ENCODE measurements at regions not wholly inside any gene's neighbourhood (a gene's known extent, or its start where the extent isn't known, plus 50 kb on each side); places are given as distances from the start of the nearest gene placed in this dataset.

GRCh38 chr3:43962043-43962442 lies 271.3 kb downstream of the ABHD5 start (continued):
- TF ChIP-seq REST (IDR thresholded peaks at IDR 0.05; ENCODE audit: unreplicated experiment) (no peak), ZNF331 (CRISPR knock-in tag; IDR thresholded peaks at IDR 0.05; ENCODE audit: low read depth) (no peak)

GRCh38 chr3:43963208-43963607 lies 272.5 kb downstream of the ABHD5 start:
- peaks cover 49% of the 10 kb centered on the region for H3K4me1 Mint-ChIP-seq
- H3K27me3 Mint-ChIP-seq (ENCODE audit: insufficient read depth, low read depth, poor library complexity): peaks cover 9% of the 10 kb centered on the region
- H3K27ac Mint-ChIP-seq: no peak overlapping the region
- TF ChIP-seq REST (IDR thresholded peaks at IDR 0.05; ENCODE audit: unreplicated experiment) (no peak), EZH2phosphoT487 (IDR thresholded peaks at IDR 0.05; ENCODE audit: unreplicated experiment) (no peak), STAT1 (IDR thresholded peaks at IDR 0.05; ENCODE audit: unreplicated experiment) (no peak), ZNF331 (CRISPR knock-in tag; IDR thresholded peaks at IDR 0.05; ENCODE audit: low read depth) (no peak), CTCF (conservative IDR thresholded peaks at IDR 0.05; ENCODE audit: low read depth in 2 of 2) (no peak), ETS1 (IDR thresholded peaks at IDR 0.05) (no peak), CREB1 (CRISPR knock-in tag; IDR thresholded peaks at IDR 0.05; ENCODE audit: low read depth) (no peak), ZNF114 (CRISPR knock-in tag; IDR thresholded peaks at IDR 0.05) (no peak), POLR2AphosphoS5 (IDR thresholded peaks at IDR 0.05; ENCODE audit: low read depth) (no peak), EZH2 (IDR thresholded peaks at IDR 0.05; ENCODE audit: low read depth, unreplicated experiment) (no peak)
- H2AFZ ChIP-seq: no peak overlapping the region
- no peaks in the 10 kb centered on the region for H4K20me1 ChIP-seq (replicated peaks; ENCODE audit: insufficient read depth)
- ATAC-seq (no peak), DNase-seq (ENCODE audit: low spot score) (no peak)
- no peaks in the 10 kb centered on the region for H3K27me3 ChIP-seq (ENCODE audit: insufficient read depth)
- no peak overlapping the region for H3K4me3 Mint-ChIP-seq
- H3K4me3 ChIP-seq: no peak overlapping the region
- H3K4me1 ChIP-seq (ENCODE audit: insufficient read depth): peaks cover 36% of the 10 kb centered on the region
- H3K27ac ChIP-seq (ENCODE audit: low read depth): no peak overlapping the region
- no peaks in the 10 kb centered on the region for H3K36me3 Mint-ChIP-seq (ENCODE audit: low read depth)
- H3K36me3 ChIP-seq (ENCODE audit: insufficient read depth): no peaks in the 10 kb centered on the region
- H3F3A ChIP-seq (replicated peaks; ENCODE audit: low read depth): no peaks in the 10 kb centered on the region
- H3K9me2 ChIP-seq (ENCODE audit: insufficient read depth): no peaks in the 10 kb centered on the region; the same call in 1 of the 2 replicates
- no peak overlapping the region for H3K4me2 ChIP-seq
- no peaks in the 10 kb centered on the region; the same call in 2 of the 3 replicates for H3K9me3 Mint-ChIP-seq
- H3K79me2 ChIP-seq (replicated peaks; ENCODE audit: insufficient read depth): no peaks in the 10 kb centered on the region
